ENCODE measurements at regions not wholly inside any gene's neighbourhood (a gene's known extent, or its start where the extent isn't known, plus 50 kb on each side); places are given as distances from the start of the nearest gene placed in this dataset.

- TF ChIP-seq SIN3A (IDR thresholded peaks at IDR 0.05; ENCODE audit: borderline replicate concordance, insufficient read depth, low read length) (no peak), POLR2AphosphoS5 (IDR thresholded peaks at IDR 0.05; ENCODE audit: low read depth, low read length) (no peak)
These were observed 53.0 kb upstream of the TMEM168 start for GRCh38 chr7:112843151-112843550.
